BLaER1 (cell line): ENCODE measurements at regions not wholly inside any gene's neighbourhood (a gene's known extent, or its start where the extent isn't known, plus 50 kb on each side); places are given as distances from the start of the nearest gene placed in this dataset.

ENCODE experiments used
- H3K27ac ChIP-seq: shearing (Covaris generic); formaldehyde crosslinking; 2 replicates; pipeline ENCODE4 v1.8.1; 2022
- H3K27me3 ChIP-seq: shearing (Covaris generic); formaldehyde crosslinking; 2 replicates; pipeline ENCODE4 v1.8.1; 2022
- H3K36me3 ChIP-seq: shearing (Covaris generic); formaldehyde crosslinking; 2 replicates; pipeline ENCODE4 v1.8.1; 2022
- H3K4me1 ChIP-seq: shearing (Covaris generic); formaldehyde crosslinking; 2 replicates; pipeline ENCODE4 v1.8.1; 2022
- H3K4me2 ChIP-seq: shearing (Covaris generic); formaldehyde crosslinking; 2 replicates; pipeline ENCODE4 v1.8.1; 2022
- H3K4me3 ChIP-seq: shearing (Covaris generic); formaldehyde crosslinking; 2 replicates; pipeline ENCODE4 v1.8.1; 2022
- H3K9ac ChIP-seq: shearing (Covaris generic); formaldehyde crosslinking; 2 replicates; pipeline ENCODE4 v1.8.1; 2022
- H3K9me3 ChIP-seq: shearing (Covaris generic); formaldehyde crosslinking; 2 replicates; pipeline ENCODE4 v1.8.1; 2022
- H4K20me1 ChIP-seq: shearing (Covaris generic); formaldehyde crosslinking; 2 replicates; pipeline ENCODE4 v1.8.1; 2022
- Cebpa-rat ChIP-seq: shearing (Covaris generic); IDR thresholded peaks from 2 replicates; pipeline ENCODE4 v1.8.1; 2022

DNA sequence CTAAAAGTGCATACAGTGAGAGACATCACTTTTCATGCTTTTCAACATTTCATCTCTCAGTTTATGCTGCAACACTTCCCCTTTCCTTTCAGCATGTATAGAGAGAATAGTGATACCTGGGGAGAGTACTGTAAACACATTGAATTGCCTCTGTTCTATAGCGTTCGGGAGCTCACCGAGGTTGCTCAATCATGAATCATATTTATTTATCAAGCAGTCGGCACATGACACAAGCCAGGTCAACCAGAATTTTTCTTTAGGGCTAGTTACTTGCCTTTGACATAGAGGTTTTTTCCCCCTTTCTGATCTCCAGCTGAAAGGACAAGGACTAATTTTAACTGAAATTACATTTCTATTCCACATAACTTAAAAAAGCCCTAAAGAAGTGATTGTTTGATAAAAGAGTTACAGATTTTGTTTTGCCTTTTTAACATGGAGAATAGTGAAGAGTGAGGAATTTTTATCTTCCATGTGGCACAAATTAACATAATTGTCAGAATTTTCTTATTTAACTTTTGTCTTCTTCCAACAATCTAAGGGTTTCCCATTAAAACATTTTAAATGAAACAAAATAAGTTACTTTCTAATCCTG lies 690.9 kb upstream of the TMEFF2 start:
- TF ChIP-seq Cebpa-rat: no peak
- no peaks in the 10 kb centered on the region for H3K4me1 ChIP-seq
- H3K9ac ChIP-seq: no peak overlapping the region
- no peaks in the 10 kb centered on the region for H3K27me3 ChIP-seq
- no peaks in the 10 kb centered on the region for H3K36me3 ChIP-seq
- no peaks in the 10 kb centered on the region for H4K20me1 ChIP-seq
- H3K27ac ChIP-seq: no peak overlapping the region
- no peak overlapping the region for H3K4me2 ChIP-seq
- H3K9me3 ChIP-seq: no peaks in the 10 kb centered on the region
- no peak overlapping the region for H3K4me3 ChIP-seq

DNA sequence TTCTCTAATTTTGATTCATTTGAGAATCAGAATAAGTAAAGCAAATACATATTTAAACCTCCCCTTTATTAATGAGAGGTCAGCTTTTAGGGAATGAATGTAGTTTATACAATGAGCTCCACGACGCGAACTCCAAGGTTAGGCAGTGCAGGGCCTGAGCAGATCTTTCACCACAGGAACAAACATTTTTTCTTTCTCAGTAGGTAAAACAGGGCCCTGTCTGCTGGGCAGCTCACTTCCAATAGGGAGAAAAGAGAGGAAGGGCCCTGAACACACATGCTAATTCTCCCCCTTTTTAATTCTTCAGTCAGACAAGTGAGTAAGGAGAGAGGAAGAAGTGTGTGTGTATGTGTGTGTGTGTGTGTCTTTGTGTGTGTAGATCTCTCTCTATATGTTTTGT lies 682.4 kb upstream of the TMEFF2 start:
- Histone ChIP-seq H3K4me3 (no peak overlapping the region), H3K36me3 (no peaks in the 10 kb centered on the region), H3K4me1 (no peaks in the 10 kb centered on the region), H3K9ac (no peak overlapping the region), H3K9me3 (no peaks in the 10 kb centered on the region), H3K4me2 (no peak overlapping the region), H3K27ac (no peak overlapping the region), H3K27me3 (no peaks in the 10 kb centered on the region), H4K20me1 (no peaks in the 10 kb centered on the region)
- no peak for TF ChIP-seq Cebpa-rat

DNA sequence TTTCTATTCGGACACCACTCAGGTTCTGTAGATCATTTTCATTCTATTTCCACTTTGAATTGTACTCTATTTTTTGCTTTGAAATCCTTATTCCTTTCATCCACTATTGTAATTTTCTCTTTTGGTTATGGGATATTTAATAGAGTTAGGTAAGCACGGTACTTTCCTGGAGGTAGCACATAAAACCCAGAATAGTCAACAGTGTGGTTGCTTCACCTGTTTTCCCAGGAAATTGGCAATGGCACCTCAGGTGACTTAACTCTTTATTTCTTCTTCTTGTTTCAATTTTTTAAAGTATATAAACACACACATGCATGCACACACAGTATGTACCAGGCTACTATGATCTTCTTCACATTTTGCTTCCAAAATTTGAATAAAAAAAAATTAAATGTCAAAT lies 682.0 kb upstream of the TMEFF2 start:
- Histone ChIP-seq H3K27ac (no peak overlapping the region), H3K9ac (no peak overlapping the region), H3K36me3 (no peaks in the 10 kb centered on the region), H3K4me2 (no peak overlapping the region), H3K4me1 (no peaks in the 10 kb centered on the region), H4K20me1 (no peaks in the 10 kb centered on the region), H3K4me3 (no peak overlapping the region), H3K9me3 (no peaks in the 10 kb centered on the region), H3K27me3 (no peaks in the 10 kb centered on the region)
- no peak for TF ChIP-seq Cebpa-rat

DNA sequence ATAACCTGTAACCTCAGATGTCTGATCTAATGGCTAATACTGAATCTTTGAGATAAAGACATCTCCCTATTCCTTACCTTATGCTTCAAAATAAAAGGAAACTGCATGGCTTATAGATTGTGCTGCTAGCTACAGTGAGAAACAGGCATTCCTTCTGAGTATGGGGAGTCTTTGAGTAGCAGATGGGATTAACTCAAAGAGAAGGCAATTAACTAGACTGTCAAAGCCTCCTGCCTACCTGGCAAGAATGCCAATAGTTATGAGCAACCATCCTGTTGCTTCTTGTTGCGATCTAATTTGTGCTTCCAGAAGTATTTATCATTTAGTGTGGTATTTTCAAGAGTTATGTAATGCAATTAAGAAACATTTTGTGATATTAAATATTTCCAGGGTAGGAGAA lies 660.0 kb upstream of the TMEFF2 start:
- H3K4me1 ChIP-seq: no peaks in the 10 kb centered on the region
- H4K20me1 ChIP-seq: no peaks in the 10 kb centered on the region
- no peak overlapping the region for H3K27ac ChIP-seq
- no peak overlapping the region for H3K9ac ChIP-seq
- no peak for TF ChIP-seq Cebpa-rat
- no peaks in the 10 kb centered on the region for H3K36me3 ChIP-seq
- H3K4me2 ChIP-seq: no peak overlapping the region
- H3K27me3 ChIP-seq: no peaks in the 10 kb centered on the region
- no peak overlapping the region for H3K4me3 ChIP-seq
- no peaks in the 10 kb centered on the region for H3K9me3 ChIP-seq

DNA sequence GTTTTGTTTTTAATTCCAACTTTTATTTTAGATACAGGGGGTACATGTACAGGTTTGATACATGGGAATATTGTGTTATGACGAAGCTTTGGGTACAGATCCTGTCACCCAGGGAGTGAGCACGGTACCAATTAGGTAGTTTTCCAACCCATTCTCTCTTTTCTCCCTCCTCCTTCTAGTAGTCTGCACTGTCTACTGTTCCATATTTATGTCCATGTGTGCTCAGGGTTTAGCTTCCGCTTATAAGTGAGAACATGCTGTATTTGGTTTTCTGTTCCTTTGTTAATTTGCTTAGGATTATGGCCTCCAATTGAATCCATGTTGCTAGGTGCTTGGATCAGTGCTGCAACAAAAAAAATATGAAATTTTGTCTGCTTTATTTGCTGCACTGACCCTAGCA lies 659.3 kb upstream of the TMEFF2 start:
- Histone ChIP-seq H3K4me2 (no peak overlapping the region), H3K9me3 (no peaks in the 10 kb centered on the region), H3K4me3 (no peak overlapping the region), H3K9ac (no peak overlapping the region), H3K27me3 (no peaks in the 10 kb centered on the region), H3K36me3 (no peaks in the 10 kb centered on the region), H3K4me1 (no peaks in the 10 kb centered on the region), H4K20me1 (no peaks in the 10 kb centered on the region), H3K27ac (no peak overlapping the region)
- TF ChIP-seq Cebpa-rat: no peak

DNA sequence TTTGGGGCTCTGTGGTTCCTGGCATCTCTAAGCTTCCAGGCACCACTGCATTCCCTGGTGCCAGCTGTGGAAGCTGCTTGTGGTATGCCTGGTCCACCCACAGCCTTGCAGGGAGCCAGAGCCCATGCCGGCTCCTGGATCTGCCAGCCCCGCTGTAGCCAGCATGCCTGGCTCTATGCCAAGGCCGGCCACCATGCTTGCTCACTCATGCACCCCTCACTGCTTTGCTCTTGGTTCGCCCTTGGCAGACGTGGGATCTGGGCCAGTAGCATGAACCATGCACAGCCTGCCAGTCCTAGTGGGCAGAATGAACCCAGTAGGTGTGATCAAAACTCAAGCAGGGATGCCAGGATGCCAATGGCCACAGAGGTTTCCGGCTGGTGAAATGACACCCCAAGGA lies 634.2 kb upstream of the TMEFF2 start:
- H3K4me3 ChIP-seq: no peak overlapping the region
- no peak overlapping the region for H3K9ac ChIP-seq
- no peaks in the 10 kb centered on the region for H3K4me1 ChIP-seq
- H3K4me2 ChIP-seq: no peak overlapping the region
- H3K36me3 ChIP-seq: no peaks in the 10 kb centered on the region
- no peak for TF ChIP-seq Cebpa-rat
- no peaks in the 10 kb centered on the region for H4K20me1 ChIP-seq
- H3K9me3 ChIP-seq: no peaks in the 10 kb centered on the region
- H3K27ac ChIP-seq: no peak overlapping the region
- no peaks in the 10 kb centered on the region for H3K27me3 ChIP-seq

DNA sequence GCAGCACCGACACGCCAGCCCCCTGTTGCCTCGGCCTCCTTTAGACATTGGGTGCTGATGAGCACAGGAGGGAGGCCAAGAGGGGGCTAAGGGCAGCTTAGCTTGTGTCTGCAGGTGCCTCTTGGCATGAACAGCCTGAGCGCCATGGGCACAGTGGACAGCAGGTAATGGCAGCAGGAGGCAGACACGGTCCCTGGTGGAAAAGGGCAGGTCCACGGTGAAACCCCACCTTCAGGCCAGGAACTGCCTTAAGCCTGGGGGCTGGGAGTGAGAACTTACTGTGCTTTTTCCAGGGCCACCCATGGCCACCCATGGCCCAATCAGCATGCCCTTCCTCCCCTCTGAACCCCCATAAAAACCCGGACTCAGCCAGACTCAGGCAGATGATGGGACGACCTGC lies 633.4 kb upstream of the TMEFF2 start:
- H3K9ac ChIP-seq: no peak overlapping the region
- no peak for TF ChIP-seq Cebpa-rat

DNA sequence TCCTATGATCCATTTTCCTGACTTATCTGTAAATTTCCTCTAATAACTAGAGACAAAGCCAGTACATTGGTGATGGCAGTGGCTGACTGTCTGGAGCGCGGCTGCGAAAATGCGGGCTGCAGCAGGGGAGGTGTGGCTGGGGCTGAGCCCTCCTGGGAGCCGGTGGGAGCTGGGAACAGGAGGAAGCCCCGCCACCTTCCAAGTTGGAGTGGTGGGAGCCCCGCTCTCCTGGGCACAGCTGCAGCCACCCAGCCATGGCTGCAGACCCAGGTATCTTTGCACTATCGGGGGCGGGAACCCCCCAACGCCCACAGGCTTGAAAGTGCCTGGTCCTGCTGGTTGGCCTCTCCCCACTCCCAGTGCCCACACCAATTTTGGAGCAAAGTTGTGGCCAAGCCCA lies 633.0 kb upstream of the TMEFF2 start:
- no peaks in the 10 kb centered on the region for H4K20me1 ChIP-seq
- H3K27ac ChIP-seq: no peak overlapping the region
- H3K36me3 ChIP-seq: no peaks in the 10 kb centered on the region
- no peaks in the 10 kb centered on the region for H3K4me1 ChIP-seq
- no peak for TF ChIP-seq Cebpa-rat
- no peak overlapping the region for H3K4me3 ChIP-seq
- H3K9me3 ChIP-seq: no peaks in the 10 kb centered on the region
- no peak overlapping the region for H3K9ac ChIP-seq
- no peak overlapping the region for H3K4me2 ChIP-seq
- H3K27me3 ChIP-seq: no peaks in the 10 kb centered on the region

More for the DNA sequence above, 633.4 kb upstream of the TMEFF2 start:
- no peaks in the 10 kb centered on the region for H4K20me1 ChIP-seq
- H3K4me1 ChIP-seq: no peaks in the 10 kb centered on the region
- H3K9me3 ChIP-seq: no peaks in the 10 kb centered on the region
- no peak overlapping the region for H3K27ac ChIP-seq
- H3K27me3 ChIP-seq: no peaks in the 10 kb centered on the region
- H3K36me3 ChIP-seq: no peaks in the 10 kb centered on the region
- H3K4me2 ChIP-seq: no peak overlapping the region
- no peak overlapping the region for H3K4me3 ChIP-seq

DNA sequence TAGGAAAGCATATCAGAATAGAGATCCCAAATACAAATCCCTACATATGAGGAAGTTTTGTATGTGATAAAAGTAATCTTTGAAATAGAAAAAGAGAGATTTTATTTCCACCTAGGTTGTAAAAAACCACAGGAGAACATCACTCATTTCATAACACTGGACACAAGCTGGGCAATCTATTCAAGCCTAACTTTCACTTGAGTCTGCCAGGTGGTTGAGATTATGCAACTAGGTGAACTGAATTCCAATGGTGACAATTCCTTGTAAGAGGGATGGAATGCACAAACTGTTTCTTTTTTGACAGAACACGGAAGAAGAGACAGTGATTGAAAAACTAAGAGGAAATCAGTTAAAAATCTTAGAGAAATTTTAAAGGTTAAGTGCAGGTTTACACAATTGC lies 619.6 kb upstream of the TMEFF2 start:
- Histone ChIP-seq H3K9me3 (no peaks in the 10 kb centered on the region), H3K4me2 (no peak overlapping the region), H3K27me3 (no peaks in the 10 kb centered on the region), H3K4me3 (no peak overlapping the region), H3K27ac (no peak overlapping the region), H3K36me3 (no peaks in the 10 kb centered on the region), H3K4me1 (no peaks in the 10 kb centered on the region), H4K20me1 (no peaks in the 10 kb centered on the region), H3K9ac (no peak overlapping the region)
- TF ChIP-seq Cebpa-rat: no peak

DNA sequence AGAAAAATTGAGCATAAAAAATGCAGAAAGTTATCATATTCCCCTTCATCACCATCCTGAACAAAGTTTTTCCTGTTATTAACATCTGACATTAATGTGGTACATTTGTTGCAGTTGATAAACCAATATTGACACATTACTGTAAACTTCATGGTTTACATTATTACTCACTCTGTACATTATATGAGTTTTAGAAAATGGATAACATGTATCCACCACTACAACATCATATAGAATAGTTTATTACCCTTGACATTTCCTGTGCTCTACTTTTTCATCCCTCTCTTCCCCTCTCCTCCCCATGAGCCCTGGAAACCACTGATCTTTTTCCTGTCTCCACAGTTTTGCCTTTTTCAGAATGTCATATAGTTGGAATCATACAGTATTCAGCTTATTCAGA lies 618.6 kb upstream of the TMEFF2 start:
- no peak overlapping the region for H3K27ac ChIP-seq
- no peak overlapping the region for H3K4me3 ChIP-seq
- H3K9ac ChIP-seq: no peak overlapping the region
- no peaks in the 10 kb centered on the region for H3K36me3 ChIP-seq
- no peaks in the 10 kb centered on the region for H3K27me3 ChIP-seq
- no peak overlapping the region for H3K4me2 ChIP-seq
- no peak for TF ChIP-seq Cebpa-rat
- no peaks in the 10 kb centered on the region for H3K4me1 ChIP-seq
- no peaks in the 10 kb centered on the region for H4K20me1 ChIP-seq
- H3K9me3 ChIP-seq: no peaks in the 10 kb centered on the region

DNA sequence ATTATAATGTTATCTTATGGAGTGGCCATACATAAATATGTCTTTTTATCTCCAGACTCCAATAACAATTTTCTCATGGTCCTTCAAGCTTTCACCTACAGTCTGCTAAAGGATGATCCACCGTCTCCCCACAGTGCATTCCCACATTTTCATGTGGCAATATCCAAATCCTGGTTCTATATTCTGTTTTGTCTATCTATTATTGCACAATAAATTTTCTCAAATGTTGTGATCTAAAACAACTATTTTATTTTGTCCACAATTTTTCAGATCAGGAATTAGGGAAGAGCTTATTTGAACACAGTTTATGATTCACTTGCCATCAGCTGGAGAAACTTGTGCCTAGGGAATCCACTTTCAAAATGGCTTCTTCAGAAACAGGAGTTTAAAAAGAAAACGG lies 614.4 kb upstream of the TMEFF2 start:
- Histone ChIP-seq H3K4me2 (no peak overlapping the region), H3K4me3 (no peak overlapping the region), H3K9me3 (no peaks in the 10 kb centered on the region; the same call in 1 of the 2 replicates), H3K27ac (no peak overlapping the region), H3K4me1 (no peaks in the 10 kb centered on the region), H4K20me1 (no peaks in the 10 kb centered on the region), H3K9ac (no peak overlapping the region), H3K27me3 (no peaks in the 10 kb centered on the region), H3K36me3 (no peaks in the 10 kb centered on the region)
- TF ChIP-seq Cebpa-rat: peak; percentile 91; the same call in 1 of the 2 replicates
